ENCODE measurements at regions not wholly inside any gene's neighbourhood (a gene's known extent, or its start where the extent isn't known, plus 50 kb on each side); places are given as distances from the start of the nearest gene placed in this dataset.

GRCh38 chr5:117160391-117160790, 585.8 kb upstream of the SEMA6A start:
- TF ChIP-seq CTCF (IDR thresholded peaks at IDR 0.05) (no peak), POLR2AphosphoS5 (IDR thresholded peaks at IDR 0.05) (no peak)
